DND-41 (cell line): ENCODE measurements at regions not wholly inside any gene's neighbourhood (a gene's known extent, or its start where the extent isn't known, plus 50 kb on each side); places are given as distances from the start of the nearest gene placed in this dataset.

Experiments used
- ATAC-seq: fragments of 200-7000 bp; cut with Tn5 transposase; 3 replicates; pipeline ENCODE4 v1.9.1; 2021; ENCODE audit warnings: low read depth; ENCODE audit not compliant: insufficient read depth
- DNase-seq: peaks from one replicate; pipeline ENCODE4 v3.0.0-alpha.2; 2020
- H2AFZ ChIP-seq: 2 replicates; pipeline ENCODE4 v1.6.0; 2012; ENCODE audit warnings: low read depth, low read length
- H3K27ac ChIP-seq: 2 replicates; pipeline ENCODE4 v1.5.1; 2012; ENCODE audit warnings: low read length, inconsistent platforms
- H3K27me3 ChIP-seq: fragments of 200-600 bp; sonication (generic); 2 replicates; pipeline ENCODE4 v1.6.0; 2012; ENCODE audit warnings: low read length, mild to moderate bottlenecking, inconsistent platforms; ENCODE audit not compliant: insufficient read depth, poor library complexity
- H3K36me3 ChIP-seq: 2 replicates; pipeline ENCODE4 v1.5.1; 2012; ENCODE audit warnings: low read length, inconsistent platforms; ENCODE audit not compliant: insufficient read depth
- H3K4me1 ChIP-seq: 2 replicates; pipeline ENCODE4 v1.5.1; 2012; ENCODE audit warnings: mild to moderate bottlenecking, low read length; ENCODE audit not compliant: insufficient read depth
- H3K4me2 ChIP-seq: 2 replicates; pipeline ENCODE4 v1.6.0; 2012; ENCODE audit warnings: mild to moderate bottlenecking, moderate library complexity, low read length, inconsistent platforms; ENCODE audit not compliant: insufficient read depth
- H3K4me3 ChIP-seq, 2 experiments: fragments of 200-600 bp in 1 of 2; shearing (Covaris generic) in 1 of 2; 2 replicates each; pipeline ENCODE4 v1.5.1; 2012 to 2016; ENCODE audit warnings: inconsistent platforms in 2 of 2, low read length in 2 of 2, mild to moderate bottlenecking in 2 of 2, low read depth in 1 of 2, moderate library complexity in 1 of 2
- H3K79me2 ChIP-seq: 2 replicates; pipeline ENCODE4 v1.6.0; 2012; ENCODE audit warnings: low read length, inconsistent platforms; ENCODE audit not compliant: insufficient read depth
- H3K9ac ChIP-seq: 2 replicates; pipeline ENCODE4 v1.6.0; 2012; ENCODE audit warnings: low read depth, mild to moderate bottlenecking, inconsistent platforms, low read length, moderate library complexity
- H3K9me3 ChIP-seq: 2 replicates; pipeline ENCODE4 v1.5.1; 2012; ENCODE audit warnings: low read length, moderate library complexity, mild to moderate bottlenecking, inconsistent platforms; ENCODE audit not compliant: insufficient read depth, severe bottlenecking
- H4K20me1 ChIP-seq: 2 replicates; pipeline ENCODE4 v1.6.0; 2012; ENCODE audit warnings: low read length; ENCODE audit not compliant: insufficient read depth
- EZH2 ChIP-seq: IDR thresholded peaks from 3 replicates; pipeline ENCODE4 v1.6.1; 2012; ENCODE audit warnings: borderline replicate concordance, low read depth, mild to moderate bottlenecking, moderate library complexity, low read length, inconsistent platforms; ENCODE audit not compliant: severe bottlenecking
- TF ChIP-seq, protein P1 (sequence below): IDR thresholded peaks from 2 replicates; pipeline ENCODE4 v1.5.1; 2012; ENCODE audit warnings: borderline replicate concordance, low read length, moderate library complexity, mild to moderate bottlenecking; ENCODE audit not compliant: poor library complexity, severe bottlenecking; ENCODE audit errors: extremely low read depth

DNA sequence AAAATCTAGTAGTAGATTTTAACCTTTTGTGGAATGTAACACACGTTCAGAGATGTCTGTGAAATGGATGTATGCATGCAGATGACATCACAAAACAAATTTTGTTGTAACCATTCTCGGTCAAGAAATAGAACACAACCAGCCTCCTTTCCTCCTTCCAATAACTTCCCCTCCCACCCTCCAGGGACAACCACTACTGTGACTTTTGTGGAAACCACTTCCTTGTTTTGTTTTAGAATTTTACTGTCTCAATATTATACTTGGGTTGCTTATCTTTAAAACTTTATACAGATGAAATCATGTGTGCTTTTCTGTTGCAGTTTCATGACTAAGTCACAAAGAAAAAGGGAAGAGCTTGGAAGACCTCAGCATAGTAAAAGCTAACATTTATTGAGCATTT is 189.4 kb upstream of the NCAM1 start:
- Histone ChIP-seq H2AFZ (no peak overlapping the region), H3K4me1 (no peaks in the 10 kb centered on the region), H3K27me3 (no peaks in the 10 kb centered on the region), H3K4me2 (no peak overlapping the region), H4K20me1 (no peaks in the 10 kb centered on the region), H3K36me3 (no peaks in the 10 kb centered on the region), H3K27ac (no peak overlapping the region), H3K4me3 (no peak overlapping the region), H3K9ac (no peak overlapping the region), H3K79me2 (no peaks in the 10 kb centered on the region), H3K9me3 (no peaks in the 10 kb centered on the region)
- no peak for TF ChIP-seq EZH2
- TF ChIP-seq, protein P1, sequence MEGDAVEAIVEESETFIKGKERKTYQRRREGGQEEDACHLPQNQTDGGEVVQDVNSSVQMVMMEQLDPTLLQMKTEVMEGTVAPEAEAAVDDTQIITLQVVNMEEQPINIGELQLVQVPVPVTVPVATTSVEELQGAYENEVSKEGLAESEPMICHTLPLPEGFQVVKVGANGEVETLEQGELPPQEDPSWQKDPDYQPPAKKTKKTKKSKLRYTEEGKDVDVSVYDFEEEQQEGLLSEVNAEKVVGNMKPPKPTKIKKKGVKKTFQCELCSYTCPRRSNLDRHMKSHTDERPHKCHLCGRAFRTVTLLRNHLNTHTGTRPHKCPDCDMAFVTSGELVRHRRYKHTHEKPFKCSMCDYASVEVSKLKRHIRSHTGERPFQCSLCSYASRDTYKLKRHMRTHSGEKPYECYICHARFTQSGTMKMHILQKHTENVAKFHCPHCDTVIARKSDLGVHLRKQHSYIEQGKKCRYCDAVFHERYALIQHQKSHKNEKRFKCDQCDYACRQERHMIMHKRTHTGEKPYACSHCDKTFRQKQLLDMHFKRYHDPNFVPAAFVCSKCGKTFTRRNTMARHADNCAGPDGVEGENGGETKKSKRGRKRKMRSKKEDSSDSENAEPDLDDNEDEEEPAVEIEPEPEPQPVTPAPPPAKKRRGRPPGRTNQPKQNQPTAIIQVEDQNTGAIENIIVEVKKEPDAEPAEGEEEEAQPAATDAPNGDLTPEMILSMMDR = no peak
- DNase-seq = no peak
- no peak for ATAC-seq

DNA sequence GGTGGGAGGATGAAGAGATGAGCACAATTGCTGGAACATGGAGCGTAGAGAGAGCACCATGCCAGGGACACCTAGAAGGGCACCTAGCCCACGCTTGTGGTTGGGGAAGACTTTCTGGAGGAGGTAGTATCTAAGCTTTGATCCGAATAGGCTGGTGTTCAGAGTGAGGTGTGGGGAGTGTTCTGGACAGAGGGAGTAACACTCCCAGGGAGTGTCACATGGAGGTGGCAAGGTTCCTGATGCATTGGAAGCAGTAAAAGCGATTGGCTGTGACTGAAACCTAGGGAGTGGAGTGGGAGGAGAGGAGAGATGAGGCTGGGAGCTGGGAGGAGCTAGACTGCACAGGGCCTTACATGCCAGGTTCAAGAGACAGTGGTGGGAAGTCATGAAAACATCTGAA is 188.0 kb upstream of the NCAM1 start:
- DNase-seq = no peak

DNA sequence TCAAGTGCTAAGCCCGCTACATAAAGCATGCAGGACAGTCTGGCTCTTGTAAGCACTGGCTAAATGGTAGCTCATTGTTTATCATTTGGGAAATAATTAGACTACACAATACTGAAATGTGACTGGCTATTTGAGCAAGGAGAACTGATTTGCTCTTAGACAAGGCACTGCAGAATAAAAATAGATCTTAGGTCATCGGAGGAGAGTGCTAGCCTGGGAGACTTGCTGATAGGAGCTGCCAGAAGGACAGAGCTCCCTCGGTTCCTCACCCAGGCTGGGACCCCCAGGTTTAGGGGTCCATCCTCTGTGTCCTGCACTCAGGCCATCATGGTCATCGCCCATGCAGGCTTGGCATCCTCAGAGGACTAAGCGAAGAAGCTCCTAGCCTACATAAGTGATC is 184.4 kb upstream of the NCAM1 start:
- Histone ChIP-seq H3K4me2 (no peak overlapping the region), H3K27ac (no peak overlapping the region), H3K36me3 (no peaks in the 10 kb centered on the region), H4K20me1 (no peaks in the 10 kb centered on the region), H3K4me3 (no peak overlapping the region), H2AFZ (no peak overlapping the region), H3K4me1 (no peaks in the 10 kb centered on the region), H3K27me3 (no peaks in the 10 kb centered on the region), H3K9ac (no peak overlapping the region), H3K9me3 (no peaks in the 10 kb centered on the region), H3K79me2 (no peaks in the 10 kb centered on the region)
- DNase-seq (no peak), ATAC-seq (no peak)
- TF ChIP-seq, protein P1 = no peak
- no peak for TF ChIP-seq EZH2

More for the DNA sequence above, 188.0 kb upstream of the NCAM1 start:
- no peak for TF ChIP-seq EZH2
- TF ChIP-seq, protein P1 = no peak
- ATAC-seq = no peak
- Histone ChIP-seq H3K4me2 (no peak overlapping the region), H3K36me3 (no peaks in the 10 kb centered on the region), H3K4me1 (no peaks in the 10 kb centered on the region), H3K9ac (no peak overlapping the region), H3K4me3 (no peak overlapping the region), H3K27ac (no peak overlapping the region), H2AFZ (no peak overlapping the region), H4K20me1 (no peaks in the 10 kb centered on the region), H3K79me2 (no peaks in the 10 kb centered on the region), H3K9me3 (no peaks in the 10 kb centered on the region), H3K27me3 (no peaks in the 10 kb centered on the region)

DNA sequence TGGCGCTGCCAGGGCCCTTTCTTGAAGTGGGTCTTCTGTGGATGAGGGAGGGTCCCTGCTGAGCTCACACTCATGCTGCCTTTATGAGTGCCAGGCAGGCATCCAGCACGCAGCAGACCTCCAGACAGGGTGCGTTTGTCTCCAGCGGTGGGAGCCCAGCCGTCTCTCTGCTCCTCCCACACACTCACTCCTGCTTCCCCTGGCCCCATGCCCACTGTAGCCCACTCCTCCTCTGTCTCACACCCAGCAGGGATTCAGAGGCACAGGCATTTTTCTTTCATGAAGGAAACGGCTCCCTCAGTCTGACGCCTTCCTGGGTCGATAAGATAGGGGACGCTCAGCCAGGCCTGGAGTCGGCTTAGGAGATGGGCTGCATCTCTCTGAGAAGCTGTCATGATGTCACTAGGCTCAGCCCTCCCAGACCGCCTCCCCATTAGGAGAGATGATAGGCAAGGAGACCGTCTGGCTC is 183.9 kb upstream of the NCAM1 start:
- Histone ChIP-seq H4K20me1 (no peaks in the 10 kb centered on the region), H3K9me3 (no peaks in the 10 kb centered on the region), H3K9ac (no peak overlapping the region), H3K79me2 (no peaks in the 10 kb centered on the region), H3K4me1 (no peaks in the 10 kb centered on the region), H3K27ac (no peak overlapping the region), H3K36me3 (no peaks in the 10 kb centered on the region), H3K27me3 (no peaks in the 10 kb centered on the region), H2AFZ (no peak overlapping the region), H3K4me3 (no peak overlapping the region), H3K4me2 (no peak overlapping the region)
- no peak for TF ChIP-seq EZH2
- TF ChIP-seq, protein P1 = no peak
- no peak for DNase-seq
- ATAC-seq = no peak
